Mesendoderm (in vitro differentiated cells): ENCODE measurements at regions not wholly inside any gene's neighbourhood (a gene's known extent, or its start where the extent isn't known, plus 50 kb on each side); places are given as distances from the start of the nearest gene placed in this dataset.

ENCODE experiments used
- DNase-seq: peaks from one replicate; pipeline ENCODE4 v3.0.0; 2013
- H2AK5ac ChIP-seq: 2 replicates; pipeline ENCODE4 v1.6.1; 2013; ENCODE audit warnings: low read length, inconsistent platforms
- H2BK120ac ChIP-seq: 2 replicates; pipeline ENCODE4 v1.6.1; 2013; ENCODE audit warnings: low read depth, mild to moderate bottlenecking, low read length, moderate library complexity, mixed read lengths
- H2BK15ac ChIP-seq: replicated peaks from 2 replicates; pipeline ENCODE4 v1.6.1; 2013; ENCODE audit warnings: low read depth, mild to moderate bottlenecking, moderate library complexity
- H2BK5ac ChIP-seq: 2 replicates; pipeline ENCODE4 v1.6.1; 2013; ENCODE audit warnings: low read length, inconsistent platforms
- H3K18ac ChIP-seq: 2 replicates; pipeline ENCODE4 v1.6.1; 2013; ENCODE audit warnings: mild to moderate bottlenecking, low read length, mixed read lengths
- H3K23ac ChIP-seq: one replicate; pipeline ENCODE4 v1.6.1; 2013; ENCODE audit warnings: low read length
- H3K27ac ChIP-seq: 2 replicates; pipeline ENCODE4 v1.5.1; 2013; ENCODE audit warnings: low read depth, mild to moderate bottlenecking, inconsistent platforms, low read length, moderate library complexity
- H3K27me3 ChIP-seq: 2 replicates; pipeline ENCODE4 v1.6.1; 2013; ENCODE audit warnings: low read length, control low read depth, mild to moderate bottlenecking, inconsistent platforms; ENCODE audit not compliant: insufficient read depth, poor library complexity
- H3K36me3 ChIP-seq: 2 replicates; pipeline ENCODE4 v1.6.1; 2013; ENCODE audit warnings: low read length, inconsistent platforms; ENCODE audit not compliant: control insufficient read depth, insufficient read depth
- H3K4ac ChIP-seq: one replicate; pipeline ENCODE4 v1.6.1; 2013; ENCODE audit warnings: low read depth, mild to moderate bottlenecking, low read length, moderate library complexity
- H3K4me1 ChIP-seq: 2 replicates; pipeline ENCODE4 v1.6.1; 2013; ENCODE audit warnings: low read depth, low read length, inconsistent platforms; ENCODE audit not compliant: control insufficient read depth
- H3K4me2 ChIP-seq: 2 replicates; pipeline ENCODE4 v1.6.1; 2013; ENCODE audit warnings: low read length
- H3K4me3 ChIP-seq: 2 replicates; pipeline ENCODE4 v1.5.1; 2013; ENCODE audit warnings: mild to moderate bottlenecking, low read length
- H3K56ac ChIP-seq: one replicate; pipeline ENCODE4 v1.6.1; 2013; ENCODE audit warnings: low read length
- H3K79me1 ChIP-seq: 2 replicates; pipeline ENCODE4 v1.6.1; 2013; ENCODE audit warnings: low read length, inconsistent platforms
- H3K79me2 ChIP-seq: 2 replicates; pipeline ENCODE4 v1.6.1; 2013; ENCODE audit warnings: mild to moderate bottlenecking, low read length; ENCODE audit not compliant: control insufficient read depth, insufficient read depth
- H3K9ac ChIP-seq: 2 replicates; pipeline ENCODE4 v1.6.1; 2013; ENCODE audit warnings: low read length, inconsistent platforms
- H4K5ac ChIP-seq: one replicate; pipeline ENCODE4 v1.6.1; 2013; ENCODE audit warnings: low read length
- H4K8ac ChIP-seq: one replicate; pipeline ENCODE4 v1.6.1; 2013; ENCODE audit warnings: low read depth, mild to moderate bottlenecking, control low read depth, low read length, moderate library complexity
- WGBS: extraction: QIAGEN DNeasy Blood & Tissue Kit; methylation state at CpG from one replicate; pipeline ENCODE4 v1.1.7; 2013; ENCODE audit warnings: low lambda C conversion rate, missing lambda C conversion rate; ENCODE audit not compliant: insufficient coverage; ENCODE audit errors: extremely low coverage; 5-methylcytosine and 5-hydroxymethylcytosine counted together

DNA sequence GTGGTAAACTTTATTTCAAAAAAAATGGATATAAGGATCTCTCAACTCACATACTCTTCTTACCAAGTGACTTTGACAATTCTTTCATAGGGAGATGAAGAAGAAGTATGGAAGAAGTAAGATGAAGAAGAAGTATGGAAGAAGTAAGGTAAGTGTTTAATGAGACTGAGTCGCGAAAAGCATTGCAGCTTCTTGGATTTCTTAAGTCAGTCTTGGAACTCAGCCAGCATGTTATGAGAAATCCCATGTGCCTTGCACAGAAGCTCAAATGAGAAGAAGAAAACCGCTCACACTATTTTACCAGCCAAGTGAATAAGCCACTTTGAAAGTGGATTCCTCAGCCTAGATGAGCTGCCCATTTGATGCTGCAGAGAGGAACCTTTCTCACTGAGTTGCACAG, 332.0 kb upstream of the CCDC179 start:
- Histone ChIP-seq H2AK5ac (no peak overlapping the region), H3K4ac (no peak overlapping the region), H3K4me1 (no peaks in the 10 kb centered on the region), H4K5ac (no peak overlapping the region), H3K27me3 (no peaks in the 10 kb centered on the region), H3K36me3 (no peaks in the 10 kb centered on the region), H3K56ac (no peak overlapping the region), H3K79me2 (no peaks in the 10 kb centered on the region), H3K18ac (no peak overlapping the region), H3K4me2 (no peak overlapping the region), H3K79me1 (no peaks in the 10 kb centered on the region), H2BK120ac (no peak overlapping the region), H2BK15ac (no peak overlapping the region), H3K4me3 (no peak overlapping the region), H2BK5ac (no peak overlapping the region), H3K9ac (no peak overlapping the region), H4K8ac (no peak overlapping the region), H3K27ac (no peak overlapping the region), H3K23ac (no peak overlapping the region)
- no peak for DNase-seq
- 100% methylated on average over 2 of the region's 3 CpGs for whole genome bisulfite sequencing

DNA sequence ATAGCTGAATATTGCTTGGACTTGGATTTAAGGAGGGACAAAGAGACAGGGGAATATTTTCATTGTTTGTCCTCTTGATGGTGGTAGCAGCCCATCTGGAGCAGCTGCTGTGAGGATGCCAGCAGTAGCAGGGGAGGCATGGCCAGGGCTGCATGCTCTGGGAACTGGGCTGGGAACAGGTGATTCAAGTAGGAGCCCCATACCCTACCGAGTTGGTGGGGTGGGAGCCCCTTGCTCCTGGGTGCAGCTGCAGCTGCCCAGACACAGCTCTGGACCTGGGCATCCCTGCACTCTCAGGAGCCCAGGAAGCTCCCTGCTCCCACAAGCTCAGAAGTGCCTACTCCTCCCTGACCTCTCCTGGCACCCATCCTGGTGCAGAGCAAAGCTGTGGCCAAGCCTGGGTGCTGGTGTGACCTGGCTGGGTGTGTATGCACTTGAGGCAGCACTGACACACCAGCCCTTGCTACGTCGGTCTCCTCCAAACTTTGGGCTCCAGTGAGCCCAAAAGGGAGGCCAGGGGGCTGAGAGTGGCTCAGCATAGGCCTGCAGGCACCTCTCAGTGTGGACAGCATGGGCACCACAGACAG, 341.8 kb upstream of the CCDC179 start:
- no peak overlapping the region for H3K56ac ChIP-seq
- DNase-seq = no peak
- no CpG with 5 or more reads among the region's 3 CpGs for WGBS

GRCh38 chr11:23202611-23203010, 342.3 kb upstream of the CCDC179 start:
- Histone ChIP-seq H3K27me3 (no peaks in the 10 kb centered on the region), H2BK15ac (no peak overlapping the region), H3K4me2 (no peak overlapping the region), H3K36me3 (no peaks in the 10 kb centered on the region), H4K8ac (no peak overlapping the region), H3K23ac (no peak overlapping the region), H3K4me1 (no peaks in the 10 kb centered on the region), H2BK120ac (no peak overlapping the region), H3K18ac (no peak overlapping the region), H2AK5ac (no peak overlapping the region), H3K9ac (no peak overlapping the region), H3K79me1 (no peaks in the 10 kb centered on the region), H3K4me3 (no peak overlapping the region), H3K4ac (no peak overlapping the region), H3K27ac (no peak overlapping the region), H3K56ac (no peak overlapping the region), H4K5ac (no peak overlapping the region), H3K79me2 (no peaks in the 10 kb centered on the region), H2BK5ac (no peak overlapping the region)
- no CpG with 5 or more reads among the region's 1 CpG for WGBS
- peak; percentile 1 for DNase-seq

More for the DNA sequence above, 341.8 kb upstream of the CCDC179 start:
- no peak overlapping the region for H4K5ac ChIP-seq
- no peak overlapping the region for H2BK120ac ChIP-seq
- no peak overlapping the region for H3K27ac ChIP-seq
- H3K4me3 ChIP-seq = no peak overlapping the region
- no peak overlapping the region for H3K4ac ChIP-seq
- no peak overlapping the region for H4K8ac ChIP-seq
- no peak overlapping the region for H3K4me2 ChIP-seq
- H3K4me1 ChIP-seq = no peaks in the 10 kb centered on the region
- H2BK5ac ChIP-seq = no peak overlapping the region
- no peaks in the 10 kb centered on the region for H3K79me1 ChIP-seq
- no peaks in the 10 kb centered on the region for H3K79me2 ChIP-seq
- H3K23ac ChIP-seq = no peak overlapping the region
- no peak overlapping the region for H2BK15ac ChIP-seq
- no peak overlapping the region for H3K18ac ChIP-seq
- H2AK5ac ChIP-seq = no peak overlapping the region
- H3K27me3 ChIP-seq = no peaks in the 10 kb centered on the region
- no peak overlapping the region for H3K9ac ChIP-seq
- H3K36me3 ChIP-seq = no peaks in the 10 kb centered on the region

- no peak overlapping the region for H3K56ac ChIP-seq
- no peak overlapping the region for H3K9ac ChIP-seq
- no peak overlapping the region for H2BK120ac ChIP-seq
- no peak overlapping the region for H2BK15ac ChIP-seq
- H3K4ac ChIP-seq = no peak overlapping the region
- H3K18ac ChIP-seq = no peak overlapping the region
- H3K4me3 ChIP-seq = no peak overlapping the region
- no peak overlapping the region for H4K5ac ChIP-seq
- H3K79me1 ChIP-seq = no peaks in the 10 kb centered on the region
- no peaks in the 10 kb centered on the region for H3K36me3 ChIP-seq
- no peaks in the 10 kb centered on the region for H3K4me1 ChIP-seq
- H3K27me3 ChIP-seq = no peaks in the 10 kb centered on the region
- H3K23ac ChIP-seq = no peak overlapping the region
- no peak overlapping the region for H3K4me2 ChIP-seq
- H2AK5ac ChIP-seq = no peak overlapping the region
- H3K27ac ChIP-seq = no peak overlapping the region
- H2BK5ac ChIP-seq = no peak overlapping the region
- no peak overlapping the region for H4K8ac ChIP-seq
- DNase-seq = no peak
- H3K79me2 ChIP-seq = no peaks in the 10 kb centered on the region
Observed at GRCh38 chr11:23205156-23205871, 345.0 kb upstream of the CCDC179 start.

GRCh38 chr11:23206741-23207336, 346.6 kb upstream of the CCDC179 start:
- Histone ChIP-seq H4K8ac (no peak overlapping the region), H3K9ac (no peak overlapping the region), H3K18ac (no peak overlapping the region), H3K4me3 (no peak overlapping the region), H3K27ac (no peak overlapping the region), H2BK120ac (no peak overlapping the region), H3K79me2 (no peaks in the 10 kb centered on the region), H3K27me3 (no peaks in the 10 kb centered on the region), H3K4me1 (no peaks in the 10 kb centered on the region), H3K4ac (no peak overlapping the region), H4K5ac (no peak overlapping the region), H3K36me3 (no peaks in the 10 kb centered on the region), H3K56ac (no peak overlapping the region), H2AK5ac (no peak overlapping the region), H2BK15ac (no peak overlapping the region), H3K4me2 (no peak overlapping the region), H2BK5ac (no peak overlapping the region), H3K79me1 (no peaks in the 10 kb centered on the region), H3K23ac (no peak overlapping the region)
- DNase-seq = no peak
